Breast epithelium (tissue), 4 donors: ENCODE measurements at regions not wholly inside any gene's neighbourhood (a gene's known extent, or its start where the extent isn't known, plus 50 kb on each side); places are given as distances from the start of the nearest gene placed in this dataset.

ENCODE experiments used
- DNase-seq, 2 donors: peaks; one replicate each; pipeline ENCODE4 v3.0.0-alpha.2; 2019; ENCODE audit warnings: low spot score in 2 of 2
- H3K27ac ChIP-seq, 2 donors: fragments of 200-600 bp; sonication (generic) in 1 of 2; one replicate each; pipeline ENCODE4 v1.5.1; 2016 to 2019; ENCODE audit warnings: mild to moderate bottlenecking in 1 of 2
- H3K27me3 ChIP-seq, 2 donors: fragments of 200-600 bp; sonication (generic) in 1 of 2; one replicate each; pipeline versions ENCODE4 v1.5.1 to v1.6.0; 2017 to 2019; ENCODE audit warnings: control low read depth in 1 of 2, mild to moderate bottlenecking in 1 of 2
- H3K36me3 ChIP-seq: fragments of 200-600 bp; one replicate; pipeline ENCODE4 v1.5.1; 2019
- H3K4me1 ChIP-seq, 2 donors: fragments of 200-600 bp; sonication (generic); one replicate each; pipeline ENCODE4 v1.5.1; 2016 to 2019; ENCODE audit warnings: control low read depth in 1 of 2
- H3K4me3 ChIP-seq, 3 donors: fragments of 200-600 bp; sonication (generic); 1 replicate in 2 of 3; 2 replicates in 1 of 3; pipeline ENCODE4 v1.5.1; 2016 to 2019; ENCODE audit warnings: mild to moderate bottlenecking in 3 of 3, moderate library complexity in 2 of 3
- H3K9me3 ChIP-seq, 2 donors: fragments of 200-600 bp; sonication (generic) in 1 of 2; one replicate each; pipeline ENCODE4 v1.5.1; 2016 to 2019; ENCODE audit warnings: control low read depth in 1 of 2
- CTCF ChIP-seq, 3 donors: fragments of 450-650 bp; IDR thresholded peaks; one replicate each; pipeline ENCODE4 v1.5.1; 2016 to 2017; ENCODE audit warnings: antibody characterized with exemption in 3 of 3, mild to moderate bottlenecking in 3 of 3, moderate library complexity in 3 of 3
- POLR2A ChIP-seq: fragments of 450-650 bp; IDR thresholded peaks from one replicate; pipeline ENCODE4 v1.6.1; 2016; ENCODE audit warnings: antibody characterized with exemption, mild to moderate bottlenecking, moderate library complexity
- POLR2AphosphoS5 ChIP-seq, 3 donors: sonication (generic); formaldehyde crosslinking; IDR thresholded peaks; one replicate each; pipeline ENCODE4 v1.6.1; 2017; ENCODE audit warnings: antibody characterized with exemption in 3 of 3
- intact Hi-C: fragments of 100-400 bp; cut with DNase I; formaldehyde crosslinking; loops from one replicate; pipeline ENCODE4 v1.15.1; 2023; ENCODE audit warnings: low total_unique reads

GRCh38 chr7:113968713-113969112 lies 49.9 kb upstream of the PPP1R3A start:
- Histone ChIP-seq H3K4me3 (no peak overlapping the region), H3K27ac (no peak overlapping the region), H3K36me3 (no peaks in the 10 kb centered on the region), H3K9me3 (no peaks in the 10 kb centered on the region), H3K4me1 (no peaks in the 10 kb centered on the region), H3K27me3 (no peaks in the 10 kb centered on the region)
- DNase-seq = no peak
- TF ChIP-seq POLR2AphosphoS5 (IDR thresholded peaks at IDR 0.05) (no peak), CTCF (IDR thresholded peaks at IDR 0.05) (no peak), POLR2A (no peak)
- intact Hi-C loops = no loop called here
